ENCODE measurements at regions not wholly inside any gene's neighbourhood (a gene's known extent, or its start where the extent isn't known, plus 50 kb on each side); places are given as distances from the start of the nearest gene placed in this dataset.
"Not testable (repeated sequence)": the region's sequence is repeated elsewhere in the genome, so short reads cannot be mapped to it uniquely, and the experiment has no call there.

DNA sequence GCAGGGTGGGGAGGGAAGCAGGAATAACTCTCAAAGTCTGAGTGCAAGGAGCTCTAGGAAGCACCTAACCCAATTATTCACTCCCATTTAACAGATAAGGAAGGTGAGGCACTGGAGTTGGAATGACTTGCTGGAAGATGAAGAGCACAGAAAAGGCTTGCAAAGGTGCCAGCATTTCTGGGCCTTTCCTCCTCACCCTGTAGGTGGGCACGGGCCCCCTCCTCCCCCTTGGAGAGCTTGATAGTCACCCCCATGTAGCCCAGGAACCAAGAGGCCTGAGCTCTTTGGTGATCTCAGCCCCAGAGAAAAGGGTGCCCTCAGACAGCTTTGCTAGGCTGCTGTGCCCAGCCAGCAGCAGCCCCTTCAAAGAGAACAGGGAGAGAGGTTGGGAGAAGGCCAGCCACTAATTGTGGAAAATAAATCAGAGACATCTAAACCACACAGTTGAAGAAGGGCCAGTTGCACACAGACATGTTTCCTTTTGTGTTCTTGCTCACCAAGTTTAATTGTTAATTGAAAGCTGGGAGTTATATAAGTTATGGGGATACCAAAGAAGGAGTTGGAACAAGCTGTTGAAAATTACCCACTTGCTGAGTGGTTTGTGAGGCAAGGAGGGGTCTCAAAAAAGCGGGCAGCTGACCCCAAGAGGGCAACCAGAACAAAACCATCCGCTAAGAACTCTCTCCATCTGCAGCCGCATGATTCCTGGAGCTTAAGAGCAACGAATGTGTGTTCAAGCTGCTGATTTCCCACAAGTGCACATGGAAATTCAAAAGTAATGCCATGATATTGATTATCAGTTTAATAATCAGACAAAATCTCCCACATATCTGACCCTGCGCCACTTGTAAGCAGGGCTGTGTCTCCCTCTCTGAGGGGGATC lies 77.0 kb downstream of the MRPL14 start:
- ATAC-seq, result no peak

DNA sequence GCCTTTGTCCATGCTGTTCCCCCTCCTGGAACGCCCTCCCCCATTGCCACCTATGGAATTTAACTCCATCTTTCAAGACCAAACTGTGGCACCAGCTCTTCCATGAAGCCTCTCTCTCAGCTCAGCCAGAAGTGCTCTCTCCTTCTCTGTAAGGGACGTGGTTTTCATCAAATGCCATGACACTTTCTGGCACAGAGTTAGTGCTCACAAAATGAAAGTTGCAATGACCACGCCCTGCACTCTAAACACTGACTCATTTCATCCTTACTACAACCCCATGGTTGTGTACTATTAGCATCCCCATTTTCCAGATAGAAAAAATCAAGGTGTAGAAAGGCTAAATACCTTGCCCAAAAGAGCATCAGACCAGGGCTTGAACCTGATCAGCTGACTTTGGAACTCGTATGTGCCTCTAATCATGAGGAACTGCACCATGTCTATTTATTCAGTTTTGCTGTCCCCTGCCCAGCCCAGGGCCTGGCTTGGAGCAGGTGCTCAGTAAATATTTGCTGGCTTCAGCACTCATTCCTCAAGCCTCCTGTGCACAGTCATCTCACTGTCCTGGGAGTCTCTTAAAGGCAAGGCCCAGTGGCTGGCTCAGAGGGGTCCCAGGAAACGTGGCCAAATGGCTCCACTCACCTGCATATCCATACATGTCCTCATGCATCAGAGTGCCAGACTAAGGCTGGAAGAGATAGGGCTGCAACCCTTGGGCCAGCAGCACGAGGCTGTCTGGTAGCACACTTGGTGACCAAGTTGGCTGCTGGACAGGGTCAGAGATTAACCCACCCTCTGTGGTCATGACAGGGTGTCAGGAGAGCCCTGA lies 77.9 kb downstream of the MRPL14 start:
- peak; percentile 46 for ATAC-seq

DNA sequence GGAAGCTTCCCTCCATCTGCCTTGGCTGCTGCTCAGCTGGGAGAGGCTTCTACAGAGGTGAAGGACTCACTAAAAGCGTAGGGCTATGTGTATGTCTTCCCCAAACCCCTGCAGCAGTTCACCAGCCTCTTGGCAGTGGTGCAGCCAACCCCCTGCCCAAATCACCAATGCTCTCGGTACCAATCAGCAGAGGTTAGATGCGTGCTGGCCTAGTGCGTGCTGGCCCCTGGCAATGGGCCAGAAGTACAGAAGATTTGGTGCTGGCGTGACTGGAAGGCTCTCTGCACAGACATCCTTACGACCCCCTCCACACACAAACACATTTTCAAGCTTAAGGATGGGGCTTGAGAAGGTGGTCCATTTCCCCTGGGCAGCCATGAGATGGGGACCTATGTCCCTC lies 79.0 kb downstream of the MRPL14 start:
- no peak for ATAC-seq

DNA sequence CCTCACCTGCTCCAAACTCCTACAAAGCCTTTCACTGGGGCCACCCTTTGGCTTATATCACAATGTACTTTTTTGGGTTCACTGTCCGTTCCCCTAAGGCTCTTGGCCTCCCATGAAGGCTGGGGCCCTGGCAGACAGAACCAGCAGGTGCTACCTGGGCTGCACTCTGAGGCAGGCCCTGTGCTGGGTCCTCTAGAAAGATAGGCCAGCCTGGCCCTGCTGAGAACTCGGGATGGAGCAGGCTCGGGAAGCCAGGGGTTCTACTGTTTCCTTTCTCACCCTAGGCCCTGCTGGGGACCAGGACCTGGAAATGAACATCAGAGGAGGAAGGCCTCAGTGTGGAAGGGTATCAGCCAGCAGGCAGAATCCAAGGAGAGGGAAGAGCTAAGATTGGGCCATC lies 79.5 kb downstream of the MRPL14 start:
- no peak for ATAC-seq

DNA sequence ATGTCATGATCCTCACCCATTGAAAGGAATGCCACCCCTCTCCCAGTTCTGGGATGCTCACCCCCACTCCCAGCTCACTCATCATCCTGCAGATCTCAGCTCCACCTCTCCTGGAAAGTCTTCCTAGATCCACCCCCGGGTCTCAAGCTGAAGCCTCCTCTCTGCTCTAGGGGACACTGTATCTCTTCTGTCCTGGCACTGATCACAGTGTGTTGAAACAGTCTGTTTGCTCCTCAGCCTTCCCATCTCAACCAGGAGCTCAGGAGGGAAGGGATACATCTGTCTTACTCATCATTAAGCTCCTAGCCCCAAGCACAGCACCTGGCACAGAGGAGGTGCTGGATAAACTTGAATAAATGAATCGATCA lies 80.1 kb downstream of the MRPL14 start:
- ATAC-seq, result peak; percentile 11

DNA sequence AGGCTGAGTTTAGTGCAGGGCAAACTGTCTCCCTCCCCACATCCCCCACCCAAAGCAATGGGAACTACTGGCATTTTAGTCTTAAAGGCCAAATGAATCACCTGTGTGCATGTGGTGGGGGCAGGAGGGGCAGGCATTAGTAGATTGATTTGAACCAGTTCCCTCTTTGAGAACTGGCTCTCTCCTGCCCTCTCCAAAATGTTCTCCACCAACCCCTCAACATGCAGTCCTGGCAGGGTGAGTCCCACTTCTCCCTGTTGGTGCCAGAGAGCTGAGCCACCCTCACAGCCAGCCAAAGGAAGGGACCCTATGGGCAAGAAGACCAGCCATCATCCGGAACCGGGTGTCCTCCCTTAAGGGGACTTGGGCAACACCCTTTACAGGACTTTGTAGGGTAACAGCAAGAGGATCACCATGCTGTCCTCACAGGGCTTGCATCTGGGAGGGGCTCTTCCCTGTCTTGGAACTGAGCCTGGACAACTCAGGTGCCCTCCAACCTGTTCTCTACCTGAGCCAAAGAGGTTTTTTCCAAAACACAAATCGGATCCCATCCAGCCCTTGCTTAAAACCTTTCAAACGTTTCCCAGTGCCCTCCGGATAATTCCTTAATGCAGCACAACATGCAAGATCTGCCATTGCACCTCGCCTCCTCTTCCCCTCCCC lies 80.6 kb downstream of the MRPL14 start:
- no peak for ATAC-seq

DNA sequence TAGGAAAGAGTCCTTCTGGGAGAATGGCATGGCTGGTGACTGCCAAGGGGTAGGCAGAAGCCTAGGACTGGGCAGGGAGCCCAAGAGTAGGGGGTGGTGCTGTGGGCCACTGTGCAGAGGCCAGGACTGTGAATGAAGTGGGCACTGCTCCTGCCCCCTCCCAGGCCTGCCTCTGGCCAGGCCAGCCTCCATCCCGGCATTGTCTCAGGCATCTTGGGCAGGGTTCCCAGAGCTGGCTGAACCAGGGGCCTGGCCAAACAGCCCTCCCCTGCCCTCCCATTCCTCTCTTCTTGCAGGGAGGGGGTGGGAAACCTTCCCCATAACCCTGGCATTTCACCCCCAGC lies 81.6 kb downstream of the MRPL14 start:
- ATAC-seq, result no peak

DNA sequence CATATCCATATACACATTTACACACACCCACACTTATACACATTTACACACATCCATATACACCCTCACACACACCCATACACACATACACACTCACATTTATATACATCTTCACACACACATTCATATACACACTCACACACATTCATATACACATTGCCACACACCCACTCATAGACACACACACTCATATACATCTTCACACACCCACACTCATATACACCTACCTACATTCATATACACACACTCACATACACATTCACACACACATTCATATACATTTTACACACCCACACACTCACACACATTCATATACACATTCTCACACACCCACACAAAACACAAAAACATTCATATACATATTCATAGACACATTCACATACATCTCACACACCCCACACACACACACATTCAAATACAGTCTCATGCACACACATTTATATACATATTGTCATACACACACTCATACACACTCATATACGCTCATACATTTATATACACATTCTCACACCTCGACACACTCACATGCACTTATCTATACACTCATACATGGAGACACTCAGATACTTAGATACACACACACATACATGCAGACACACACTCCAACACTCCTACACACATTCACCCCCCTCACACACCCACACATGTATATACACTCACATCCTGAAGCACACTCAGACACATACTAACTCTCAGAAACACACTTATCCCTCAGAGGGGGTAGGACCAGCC lies 82.1 kb downstream of the MRPL14 start:
- ATAC-seq, result no peak

DNA sequence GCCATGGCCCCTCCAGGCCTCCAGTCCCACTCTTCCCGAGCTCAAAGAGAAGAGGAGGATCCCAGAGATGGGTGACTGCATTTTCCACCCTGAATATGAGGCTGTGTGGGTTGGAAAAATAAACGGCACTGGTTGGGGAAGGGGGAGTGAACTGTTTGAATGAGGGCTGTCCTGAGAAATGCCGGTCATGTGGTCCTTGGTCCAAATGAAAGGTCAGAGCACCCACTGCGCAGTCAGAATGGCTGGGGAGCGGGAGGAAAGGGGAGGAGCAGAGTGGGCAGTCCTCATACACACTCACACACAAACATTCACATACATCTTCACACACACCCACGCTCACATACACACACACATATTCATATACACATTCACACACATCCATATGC lies 83.1 kb downstream of the MRPL14 start:
- no peak for ATAC-seq

DNA sequence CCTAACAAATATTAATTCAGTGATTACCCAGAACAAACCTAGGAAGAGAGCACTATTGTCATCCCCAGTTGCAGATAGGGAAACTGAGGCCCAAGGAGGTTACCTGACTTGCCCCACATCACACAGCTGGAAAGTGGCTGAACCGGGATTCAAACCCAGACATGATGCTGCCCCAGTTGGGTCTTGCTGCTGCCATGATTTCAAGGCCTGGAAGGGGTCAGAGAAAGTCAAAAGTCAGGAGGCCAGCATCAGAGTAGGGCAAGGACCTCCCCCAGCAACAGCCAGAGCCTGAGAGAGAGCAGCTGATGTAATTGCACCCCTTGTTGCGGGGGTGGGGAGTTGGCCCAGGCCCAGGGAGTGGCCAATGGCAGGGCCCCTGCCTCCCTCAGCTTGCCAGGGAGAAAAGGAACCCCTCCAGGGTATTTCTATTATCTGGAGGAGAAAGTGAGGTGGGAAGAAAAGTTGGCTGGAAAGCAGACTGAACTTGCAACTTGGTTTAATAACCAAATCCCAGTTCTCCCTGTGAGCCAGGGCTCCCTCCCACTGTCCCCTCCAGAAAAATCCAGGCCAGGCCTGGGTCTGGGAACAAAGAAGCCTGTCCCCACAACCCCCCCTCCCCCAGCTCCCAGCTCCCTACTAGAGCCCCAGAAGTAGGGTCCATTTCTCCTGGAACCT lies 83.6 kb downstream of the MRPL14 start:
- ATAC-seq, result no peak

DNA sequence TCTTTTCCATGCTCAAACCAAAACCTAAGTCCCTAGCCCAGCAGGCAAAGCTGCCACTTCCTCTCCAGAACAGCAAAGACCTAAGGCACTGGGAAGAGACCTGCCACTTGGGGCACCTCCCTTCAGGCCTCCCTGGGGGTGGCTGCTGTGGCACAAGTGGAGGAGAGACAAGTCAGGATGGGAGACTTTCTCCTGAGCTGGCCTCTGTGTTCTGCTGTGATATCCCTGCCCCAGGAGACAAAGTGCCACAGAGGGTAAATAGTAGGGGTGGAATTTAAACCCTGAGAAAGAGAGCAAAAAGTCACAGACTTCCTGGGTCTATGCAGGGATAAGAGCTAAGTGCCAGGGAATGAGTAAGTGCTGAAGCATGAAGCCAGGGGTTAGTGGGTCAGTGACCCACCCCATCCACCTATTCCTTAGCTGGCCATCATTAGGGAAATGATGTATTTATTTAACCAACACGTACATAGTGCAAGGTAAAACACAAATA lies 84.2 kb downstream of the MRPL14 start:
- ATAC-seq, result peak; percentile 14

DNA sequence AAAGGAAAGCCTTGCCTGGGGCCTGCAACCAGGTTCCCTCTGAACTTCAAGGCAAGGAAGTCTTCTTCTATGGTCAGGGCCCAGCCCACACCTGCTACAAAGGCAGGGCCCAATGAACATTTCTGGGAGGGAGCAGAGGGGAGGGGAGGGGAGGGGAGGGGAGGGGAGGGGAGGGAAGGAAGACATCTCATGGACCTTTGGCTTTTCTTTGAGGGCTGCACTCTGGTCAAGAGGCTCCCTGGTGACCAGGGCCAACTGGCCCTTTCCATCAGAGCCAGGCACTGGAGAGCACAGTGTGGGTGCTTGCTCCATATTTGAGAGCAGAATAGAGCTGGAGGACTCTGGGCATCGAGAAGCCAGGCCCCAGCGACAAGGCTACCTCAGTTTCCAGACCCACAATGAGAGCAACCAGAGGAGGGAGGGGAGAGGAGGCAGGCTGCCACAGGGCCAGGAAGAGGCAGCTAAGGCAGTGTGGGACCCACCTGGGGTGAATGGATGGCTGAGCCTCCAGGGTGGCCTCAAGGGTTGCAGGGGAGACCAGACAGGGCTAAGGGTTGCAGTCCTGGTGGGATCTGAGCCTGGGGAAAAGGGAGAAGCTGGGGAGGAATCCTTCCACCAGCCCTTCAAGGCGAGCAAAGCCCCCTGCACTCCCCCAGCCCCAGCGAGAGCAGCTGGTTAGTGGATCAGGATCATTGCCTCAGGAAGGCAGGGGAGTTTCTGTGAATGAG lies 84.8 kb downstream of the MRPL14 start:
- ATAC-seq, result no peak

DNA sequence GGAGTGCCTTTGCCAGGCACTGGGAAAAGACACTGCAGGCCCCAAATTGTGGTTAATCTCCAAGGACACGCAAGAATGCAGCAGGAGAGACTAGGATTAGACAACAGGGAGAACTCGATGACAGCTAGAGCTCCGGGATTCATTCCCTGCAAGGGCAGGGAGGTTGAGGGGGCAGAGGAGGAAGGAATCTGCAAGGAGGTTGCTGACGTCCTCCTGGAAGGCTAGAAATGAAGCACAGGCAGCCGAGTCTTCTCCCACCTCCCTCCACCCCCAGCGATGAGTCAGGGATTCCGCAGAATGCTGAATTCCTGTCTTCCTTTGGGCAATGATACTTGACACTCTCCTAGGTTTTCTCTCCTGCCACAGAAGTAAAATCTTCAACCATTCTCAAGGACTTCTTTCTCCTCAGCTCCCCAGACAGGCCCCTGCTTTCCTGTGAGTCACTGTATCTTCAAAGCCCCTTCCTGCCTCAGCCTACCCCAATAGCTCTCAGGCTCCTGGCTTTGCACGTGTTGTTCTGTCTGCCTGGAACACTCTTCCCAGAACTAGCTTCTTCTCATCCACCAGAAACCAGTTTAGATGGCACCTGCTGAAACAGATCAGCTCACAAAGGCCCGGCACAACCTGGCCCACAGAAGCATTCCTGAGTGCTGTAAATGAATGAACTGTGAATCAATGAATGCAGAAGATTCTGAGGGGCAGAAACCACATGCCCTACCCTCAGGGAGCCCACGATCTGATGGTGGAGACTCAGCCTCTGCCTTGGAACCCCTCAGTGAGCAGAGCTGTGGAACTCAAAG lies 85.6 kb downstream of the MRPL14 start:
- ATAC-seq, result peak; percentile 35

DNA sequence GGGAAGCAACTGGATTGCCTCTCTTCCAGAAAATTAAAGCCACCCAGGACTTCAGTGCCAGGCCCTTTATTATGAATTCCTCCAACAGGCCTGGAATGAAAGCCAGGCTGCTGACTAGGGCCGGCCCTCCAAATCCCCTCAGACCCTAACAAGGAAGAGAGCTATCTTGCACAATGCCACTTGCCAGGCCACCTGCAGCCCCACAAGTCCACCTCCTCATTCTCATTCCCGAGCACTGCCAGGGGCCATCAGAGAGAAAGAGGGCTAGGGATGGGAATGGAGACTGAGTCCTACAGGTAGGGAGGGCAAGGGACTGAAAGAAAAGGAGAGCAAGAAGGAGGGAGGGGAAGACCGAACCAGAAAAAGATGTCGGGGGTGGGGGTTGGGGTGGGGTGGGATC lies 86.5 kb downstream of the MRPL14 start:
- no peak for ATAC-seq

DNA sequence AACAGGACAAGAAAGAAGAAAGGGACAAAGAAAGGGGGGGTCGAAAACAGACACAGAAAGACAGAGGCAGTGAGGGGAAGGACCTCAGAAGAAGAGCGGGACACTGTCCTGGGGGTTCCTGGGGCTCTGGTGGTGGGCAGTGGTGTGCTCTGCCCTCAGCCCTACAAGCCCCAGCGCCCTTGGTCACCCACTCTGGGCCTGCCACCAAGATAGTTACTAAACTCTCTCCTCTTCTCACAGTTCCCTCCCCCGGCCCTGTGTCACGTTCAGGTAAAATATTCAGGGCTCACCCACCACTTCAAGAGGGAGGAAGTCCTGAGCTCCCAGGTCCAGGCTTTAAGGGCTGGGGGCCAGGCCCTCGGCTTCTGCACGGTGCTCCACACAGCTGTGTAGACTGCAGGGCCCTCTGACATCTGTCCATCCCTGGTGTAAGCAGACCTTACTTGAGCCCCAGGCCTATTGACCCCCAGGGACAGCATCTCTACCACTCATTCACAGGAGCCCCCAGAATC lies 87.4 kb downstream of the MRPL14 start:
- no peak for ATAC-seq

DNA sequence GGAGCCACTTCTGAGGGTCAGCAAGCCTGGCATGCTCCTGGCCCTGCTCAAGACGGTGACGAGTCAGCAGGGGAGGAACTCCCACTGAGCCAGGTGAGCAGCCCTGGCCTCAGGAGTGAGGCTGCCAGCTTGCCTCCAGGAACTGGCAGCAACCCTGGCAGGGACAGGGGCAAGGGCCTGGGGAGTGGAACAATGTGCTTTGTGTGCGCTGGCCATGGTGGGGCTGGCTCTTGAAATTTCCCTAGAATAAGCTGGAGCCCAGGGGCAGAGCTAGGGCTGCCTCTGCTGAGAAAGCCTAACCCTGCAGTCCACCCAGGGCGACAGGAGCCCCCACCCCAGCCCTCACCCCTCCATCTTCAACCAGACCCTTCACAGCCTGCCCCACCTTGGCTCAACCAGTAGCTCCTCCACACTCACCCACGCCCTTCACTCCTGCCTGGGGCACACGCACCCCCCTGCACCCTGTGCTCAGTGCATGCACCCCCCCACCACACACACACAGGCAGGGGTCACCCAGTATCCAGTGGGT lies 88.0 kb downstream of the MRPL14 start:
- no peak for ATAC-seq

DNA sequence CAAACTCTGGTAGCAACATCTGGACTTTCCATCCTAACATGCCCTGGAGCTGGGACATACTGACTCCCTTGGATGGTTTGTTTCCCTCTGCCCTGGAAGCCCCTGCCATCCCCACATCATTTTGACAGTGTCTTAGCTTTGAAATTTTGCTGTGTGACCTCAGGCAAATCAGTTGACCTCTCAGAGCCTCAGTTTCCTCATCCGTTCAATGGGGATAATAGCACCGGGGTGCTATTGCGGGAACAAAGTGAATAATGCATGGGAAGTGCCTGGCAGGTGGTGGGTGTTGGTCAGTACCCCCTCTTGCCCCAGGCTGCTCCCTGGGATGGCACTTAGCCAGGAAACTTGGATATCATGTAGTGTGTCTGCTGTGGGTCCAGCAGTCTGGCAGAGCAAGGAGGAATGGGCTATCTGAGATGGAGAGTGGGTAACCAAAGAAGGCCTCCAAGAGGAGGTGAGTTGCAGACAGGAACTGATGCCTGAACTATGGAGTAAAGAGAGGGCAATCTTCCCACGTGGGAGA lies 88.6 kb downstream of the MRPL14 start:
- no peak for ATAC-seq

DNA sequence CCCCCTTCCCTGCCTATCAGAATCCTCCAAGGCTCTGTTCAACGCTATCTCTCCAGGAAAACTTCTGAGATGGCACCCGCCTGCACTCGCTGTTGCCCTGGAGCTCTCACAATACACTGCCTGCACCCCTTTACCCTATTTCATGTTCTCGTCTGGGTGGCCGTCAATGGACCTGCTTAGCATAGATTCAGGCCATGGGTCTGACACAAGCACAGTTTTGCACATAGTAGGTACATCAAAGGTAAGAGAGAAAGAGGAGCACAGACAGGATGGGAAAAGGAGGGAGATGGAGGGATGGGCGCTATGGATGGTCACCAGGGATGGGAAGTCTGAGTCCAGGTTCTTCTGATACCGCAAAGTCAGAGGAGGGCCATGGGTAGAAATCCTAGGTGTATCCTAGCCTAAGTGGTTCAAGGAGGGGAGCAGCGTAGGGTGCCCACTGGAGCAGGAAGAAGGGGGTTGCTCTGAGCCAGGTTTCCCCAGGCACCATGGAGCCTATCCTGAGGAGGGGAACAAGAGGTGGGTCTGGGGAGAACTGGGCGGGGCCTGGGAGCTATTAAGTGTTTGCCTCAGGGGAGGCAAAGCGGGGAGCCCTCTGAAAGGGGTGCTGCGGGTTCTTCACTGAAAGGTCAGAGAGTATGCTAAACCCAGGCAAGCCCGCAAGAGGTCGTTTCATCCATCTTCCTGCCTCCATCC lies 89.3 kb downstream of the MRPL14 start:
- ATAC-seq, result no peak

DNA sequence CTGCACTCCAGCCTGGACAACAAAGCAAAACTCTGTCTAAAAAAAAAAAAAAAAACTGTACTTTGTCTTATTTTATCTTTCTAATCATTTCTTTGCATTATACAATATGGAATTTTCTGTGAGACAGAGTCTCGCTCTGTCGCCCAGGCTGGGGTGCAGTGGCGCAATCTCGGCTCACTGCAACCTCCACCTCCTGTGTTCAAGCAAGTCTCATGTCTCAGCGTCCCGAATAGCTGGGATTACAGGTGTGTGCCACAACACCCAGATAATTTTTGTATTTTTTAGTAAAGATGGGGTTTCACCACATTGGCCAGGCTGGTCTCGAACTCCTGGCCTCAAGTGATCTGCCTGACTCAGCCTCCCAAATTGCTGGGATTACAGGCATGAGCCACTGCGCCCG lies 90.0 kb downstream of the MRPL14 start:
- not testable (repeated sequence) for ATAC-seq

All from esophagus mucosa (tissue), 1 donor.